HEK293T (cell line): ENCODE measurements at regions not wholly inside any gene's neighbourhood (a gene's known extent, or its start where the extent isn't known, plus 50 kb on each side); places are given as distances from the start of the nearest gene placed in this dataset.

ENCODE experiments used
- FOXA1 ChIP-seq: fragments of 450-650 bp; IDR thresholded peaks from 2 replicates; pipeline ENCODE4 v1.6.1; 2016; ENCODE audit warnings: mild to moderate bottlenecking
- L3MBTL2 ChIP-seq: fragments of 450-650 bp; conservative IDR thresholded peaks from 2 replicates; pipeline ENCODE4 v1.6.1; 2016; ENCODE audit warnings: mild to moderate bottlenecking
- TARDBP ChIP-seq: fragments of 450-650 bp; IDR thresholded peaks from 2 replicates; pipeline ENCODE4 v1.6.1; 2016

- TF ChIP-seq TARDBP = no peak
- TF ChIP-seq L3MBTL2 = no peak
- no peak for TF ChIP-seq FOXA1
These were observed 1116.9 kb upstream of the TMEM132C start for GRCh38 chr12:127150028-127150427.
